ENCODE measurements at regions not wholly inside any gene's neighbourhood (a gene's known extent, or its start where the extent isn't known, plus 50 kb on each side); places are given as distances from the start of the nearest gene placed in this dataset.

GRCh38 chr4:83890231-83890630, 354.3 kb downstream of the GPAT3 start:
- TF ChIP-seq CTCF (IDR thresholded peaks at IDR 0.05; ENCODE audit: low read depth, low read length) (no peak), EZH2phosphoT487 (IDR thresholded peaks at IDR 0.05; ENCODE audit: low read depth) (no peak)

Measured in OCI-LY3 (cell line).